COLO829 (cell line): ENCODE measurements at regions not wholly inside any gene's neighbourhood (a gene's known extent, or its start where the extent isn't known, plus 50 kb on each side); places are given as distances from the start of the nearest gene placed in this dataset.

Experiments used
- DNase-seq: peaks from one replicate; pipeline ENCODE4 v3.0.0; 2012; ENCODE audit warnings: low spot score

GRCh38 chr6:24987446-24988115 lies 51.8 kb upstream of the RIPOR2 start:
- DNase-seq = no peak

GRCh38 chr6:24988562-24988961 lies 52.8 kb upstream of the RIPOR2 start:
- DNase-seq = no peak

GRCh38 chr6:24990236-24990845 lies 54.6 kb upstream of the RIPOR2 start:
- no peak for DNase-seq

GRCh38 chr6:24990944-24991809 lies 55.4 kb upstream of the RIPOR2 start:
- no peak for DNase-seq

GRCh38 chr6:24991810-24992467 lies 56.2 kb upstream of the RIPOR2 start:
- DNase-seq = peak; percentile 61

GRCh38 chr6:24994812-24995211 lies 59.1 kb upstream of the RIPOR2 start:
- DNase-seq = no peak

- DNase-seq = no peak
Observed at GRCh38 chr6:24995270-24995669, 59.5 kb upstream of the RIPOR2 start.

- no peak for DNase-seq
Observed at GRCh38 chr6:24996269-24996836, 60.6 kb upstream of the RIPOR2 start.

- DNase-seq = no peak
Observed at GRCh38 chr6:24997231-24997630, 61.5 kb upstream of the RIPOR2 start.

GRCh38 chr6:24997905-24998304 lies 62.1 kb upstream of the RIPOR2 start:
- DNase-seq = no peak

GRCh38 chr6:25002326-25003091 lies 66.7 kb upstream of the RIPOR2 start:
- DNase-seq = no peak

GRCh38 chr6:25004357-25004756 lies 68.6 kb upstream of the RIPOR2 start:
- no peak for DNase-seq

- DNase-seq = no peak
Observed at GRCh38 chr6:25005010-25005409, 69.2 kb upstream of the RIPOR2 start.

- no peak for DNase-seq
Observed at GRCh38 chr6:25006075-25006474, 70.3 kb upstream of the RIPOR2 start.

GRCh38 chr6:25006565-25007001 lies 70.8 kb upstream of the RIPOR2 start:
- no peak for DNase-seq

- DNase-seq = no peak
Observed at GRCh38 chr6:25007269-25007699, 71.5 kb upstream of the RIPOR2 start.

GRCh38 chr6:25008707-25009392 lies 73.1 kb upstream of the RIPOR2 start:
- no peak for DNase-seq

GRCh38 chr6:25009393-25009710 lies 73.6 kb upstream of the RIPOR2 start:
- DNase-seq = no peak

- DNase-seq = no peak
Observed at GRCh38 chr6:25010176-25010575, 74.4 kb upstream of the RIPOR2 start.

- DNase-seq = no peak
Observed at GRCh38 chr6:25010902-25011625, 75.3 kb upstream of the RIPOR2 start.
